ENCODE measurements at regions not wholly inside any gene's neighbourhood (a gene's known extent, or its start where the extent isn't known, plus 50 kb on each side); places are given as distances from the start of the nearest gene placed in this dataset.

DNA sequence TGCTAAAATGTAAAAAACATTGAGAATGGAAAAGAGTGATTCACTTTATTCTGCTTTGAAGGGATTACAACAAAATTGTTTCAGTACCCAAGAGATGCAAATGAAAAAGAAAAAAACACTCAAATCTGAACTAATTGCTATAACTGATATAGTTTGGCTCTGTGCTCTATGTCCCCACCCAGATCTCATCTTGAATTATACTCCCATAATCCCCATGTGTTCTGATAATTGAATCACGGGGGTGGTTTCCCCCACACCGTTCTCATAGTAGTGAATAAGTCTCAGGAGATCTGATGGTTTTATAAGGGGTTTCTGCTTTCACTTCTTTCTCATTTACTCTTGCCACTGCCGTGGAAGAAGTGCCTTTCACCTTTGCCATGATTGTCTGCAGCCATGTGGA, 213.6 kb upstream of the GALNTL6 start:
- no peaks in the 10 kb centered on the region for H4K20me1 ChIP-seq (ENCODE audit: insufficient read depth, low read length)
- no peaks in the 10 kb centered on the region for H3K4me1 ChIP-seq (ENCODE audit: insufficient read depth, low read length)

DNA sequence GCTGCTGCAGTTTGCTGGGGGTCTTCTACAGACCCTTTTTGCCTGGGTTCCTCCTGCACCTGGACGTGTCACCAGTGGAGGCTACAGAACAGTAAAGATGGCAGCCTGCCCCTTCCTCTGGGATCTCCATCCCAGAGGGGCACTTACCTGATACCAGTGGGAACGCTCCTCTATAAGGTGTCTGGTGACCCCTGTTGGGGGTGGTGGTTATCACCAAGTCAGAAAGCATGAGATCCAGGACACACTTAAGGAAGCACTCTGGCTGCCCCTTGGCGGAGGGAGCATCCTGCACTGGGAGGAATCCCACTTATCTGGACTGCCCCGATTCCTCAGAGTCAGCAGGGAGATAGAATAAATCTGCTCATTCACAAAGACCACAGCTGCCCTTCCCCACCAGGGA, 218.9 kb upstream of the GALNTL6 start:
- Histone ChIP-seq H3K4me3 (ENCODE audit: insufficient read depth, low read length) (no peak overlapping the region), H4K20me1 (ENCODE audit: insufficient read depth, low read length) (no peaks in the 10 kb centered on the region), H3K27me3 (ENCODE audit: insufficient read depth, low read length) (no peaks in the 10 kb centered on the region), H3K27ac (ENCODE audit: low read depth, low read length) (no peak overlapping the region), H3K4me1 (ENCODE audit: insufficient read depth, low read length) (no peaks in the 10 kb centered on the region), H3K9me3 (ENCODE audit: low read depth, low read length) (no peaks in the 10 kb centered on the region), H2AFZ (ENCODE audit: low read length) (no peak overlapping the region), H3K36me3 (ENCODE audit: insufficient read depth, low read length) (no peaks in the 10 kb centered on the region), H3K79me2 (ENCODE audit: insufficient read depth, low read length) (no peaks in the 10 kb centered on the region), H3K4me2 (ENCODE audit: insufficient read depth, low read length) (no peak overlapping the region)
- DNase-seq (ENCODE audit: insufficient read length, low spot score, missing footprints), result no peak
- TF ChIP-seq, protein P1, sequence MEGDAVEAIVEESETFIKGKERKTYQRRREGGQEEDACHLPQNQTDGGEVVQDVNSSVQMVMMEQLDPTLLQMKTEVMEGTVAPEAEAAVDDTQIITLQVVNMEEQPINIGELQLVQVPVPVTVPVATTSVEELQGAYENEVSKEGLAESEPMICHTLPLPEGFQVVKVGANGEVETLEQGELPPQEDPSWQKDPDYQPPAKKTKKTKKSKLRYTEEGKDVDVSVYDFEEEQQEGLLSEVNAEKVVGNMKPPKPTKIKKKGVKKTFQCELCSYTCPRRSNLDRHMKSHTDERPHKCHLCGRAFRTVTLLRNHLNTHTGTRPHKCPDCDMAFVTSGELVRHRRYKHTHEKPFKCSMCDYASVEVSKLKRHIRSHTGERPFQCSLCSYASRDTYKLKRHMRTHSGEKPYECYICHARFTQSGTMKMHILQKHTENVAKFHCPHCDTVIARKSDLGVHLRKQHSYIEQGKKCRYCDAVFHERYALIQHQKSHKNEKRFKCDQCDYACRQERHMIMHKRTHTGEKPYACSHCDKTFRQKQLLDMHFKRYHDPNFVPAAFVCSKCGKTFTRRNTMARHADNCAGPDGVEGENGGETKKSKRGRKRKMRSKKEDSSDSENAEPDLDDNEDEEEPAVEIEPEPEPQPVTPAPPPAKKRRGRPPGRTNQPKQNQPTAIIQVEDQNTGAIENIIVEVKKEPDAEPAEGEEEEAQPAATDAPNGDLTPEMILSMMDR (IDR thresholded peaks at IDR 0.05; ENCODE audit: extremely low read depth, low read depth, low read length), result no peak

More for the DNA sequence above, 213.6 kb upstream of the GALNTL6 start:
- Histone ChIP-seq H3K79me2 (ENCODE audit: insufficient read depth, low read length) (no peaks in the 10 kb centered on the region), H2AFZ (ENCODE audit: low read length) (no peak overlapping the region), H3K9me3 (ENCODE audit: low read depth, low read length) (peaks cover 2% of the 10 kb centered on the region), H3K27me3 (ENCODE audit: insufficient read depth, low read length) (no peaks in the 10 kb centered on the region), H3K4me2 (ENCODE audit: insufficient read depth, low read length) (no peak overlapping the region), H3K4me3 (ENCODE audit: insufficient read depth, low read length) (no peak overlapping the region), H3K27ac (ENCODE audit: low read depth, low read length) (no peak overlapping the region), H3K36me3 (ENCODE audit: insufficient read depth, low read length) (no peaks in the 10 kb centered on the region)
- no peak for DNase-seq (ENCODE audit: insufficient read length, low spot score, missing footprints)
- TF ChIP-seq, protein P1 (IDR thresholded peaks at IDR 0.05; ENCODE audit: extremely low read depth, low read depth, low read length), result no peak

DNA sequence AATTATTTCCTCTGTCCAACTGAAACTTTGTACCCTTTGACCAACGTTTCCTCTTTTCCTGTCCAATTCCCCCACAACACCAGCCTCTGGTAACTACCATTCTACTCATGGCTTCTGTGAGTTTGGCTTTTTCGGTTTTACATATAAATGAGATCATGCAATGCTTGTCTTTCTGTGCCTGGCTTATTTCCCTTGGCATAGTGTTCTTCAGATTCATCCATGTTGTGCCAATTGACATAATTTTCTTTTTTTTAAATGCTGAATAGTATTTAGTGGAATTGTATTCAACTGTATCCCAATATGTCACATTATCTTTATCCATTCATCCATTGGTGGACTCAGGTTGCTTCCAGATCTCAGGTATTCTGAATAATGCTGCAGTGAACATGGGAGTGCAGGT, 222.5 kb upstream of the GALNTL6 start:
- H3K4me2 ChIP-seq (ENCODE audit: insufficient read depth, low read length), result no peak overlapping the region
- H3K79me2 ChIP-seq (ENCODE audit: insufficient read depth, low read length), result no peaks in the 10 kb centered on the region
- H2AFZ ChIP-seq (ENCODE audit: low read length), result no peak overlapping the region
- no peaks in the 10 kb centered on the region for H3K27me3 ChIP-seq (ENCODE audit: insufficient read depth, low read length)
- DNase-seq (ENCODE audit: insufficient read length, low spot score, missing footprints), result no peak
- no peak overlapping the region for H3K27ac ChIP-seq (ENCODE audit: low read depth, low read length)
- no peaks in the 10 kb centered on the region for H4K20me1 ChIP-seq (ENCODE audit: insufficient read depth, low read length)
- TF ChIP-seq, protein P1 (IDR thresholded peaks at IDR 0.05; ENCODE audit: extremely low read depth, low read depth, low read length), result no peak
- H3K4me1 ChIP-seq (ENCODE audit: insufficient read depth, low read length), result no peaks in the 10 kb centered on the region
- no peak overlapping the region for H3K4me3 ChIP-seq (ENCODE audit: insufficient read depth, low read length)
- H3K36me3 ChIP-seq (ENCODE audit: insufficient read depth, low read length), result no peaks in the 10 kb centered on the region
- no peaks in the 10 kb centered on the region for H3K9me3 ChIP-seq (ENCODE audit: low read depth, low read length)

DNA sequence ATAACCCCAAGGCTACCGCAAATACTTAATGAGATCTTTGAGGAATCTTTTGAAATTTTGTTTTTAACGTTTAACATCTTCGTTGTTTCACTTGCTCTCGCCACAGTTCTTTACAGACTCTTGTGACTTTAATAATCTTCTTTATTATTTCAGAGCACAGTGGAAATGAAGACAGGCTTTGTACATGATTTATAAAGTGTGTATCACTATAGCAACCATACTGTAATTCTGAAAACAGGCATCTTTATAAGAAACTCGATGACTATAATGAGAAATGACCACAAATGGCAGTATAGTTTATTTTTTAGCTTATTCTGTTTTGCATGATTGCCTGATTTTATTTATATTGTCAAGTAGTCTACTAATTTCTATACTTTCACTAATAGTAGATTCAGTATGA, 224.4 kb upstream of the GALNTL6 start:
- no peak overlapping the region for H3K4me2 ChIP-seq (ENCODE audit: insufficient read depth, low read length)
- no peaks in the 10 kb centered on the region for H3K27me3 ChIP-seq (ENCODE audit: insufficient read depth, low read length)
- no peaks in the 10 kb centered on the region for H3K9me3 ChIP-seq (ENCODE audit: low read depth, low read length)
- DNase-seq (ENCODE audit: insufficient read length, low spot score, missing footprints), result no peak
- H3K4me3 ChIP-seq (ENCODE audit: insufficient read depth, low read length), result no peak overlapping the region
- H3K79me2 ChIP-seq (ENCODE audit: insufficient read depth, low read length), result no peaks in the 10 kb centered on the region
- H3K36me3 ChIP-seq (ENCODE audit: insufficient read depth, low read length), result no peaks in the 10 kb centered on the region
- H2AFZ ChIP-seq (ENCODE audit: low read length), result no peak overlapping the region
- no peak overlapping the region for H3K27ac ChIP-seq (ENCODE audit: low read depth, low read length)
- no peaks in the 10 kb centered on the region for H3K4me1 ChIP-seq (ENCODE audit: insufficient read depth, low read length)
- TF ChIP-seq, protein P1 (IDR thresholded peaks at IDR 0.05; ENCODE audit: extremely low read depth, low read depth, low read length), result no peak
- H4K20me1 ChIP-seq (ENCODE audit: insufficient read depth, low read length), result no peaks in the 10 kb centered on the region

Measured in osteoblast (primary cell).